ENCODE measurements at regions not wholly inside any gene's neighbourhood (a gene's known extent, or its start where the extent isn't known, plus 50 kb on each side); places are given as distances from the start of the nearest gene placed in this dataset.

DNA sequence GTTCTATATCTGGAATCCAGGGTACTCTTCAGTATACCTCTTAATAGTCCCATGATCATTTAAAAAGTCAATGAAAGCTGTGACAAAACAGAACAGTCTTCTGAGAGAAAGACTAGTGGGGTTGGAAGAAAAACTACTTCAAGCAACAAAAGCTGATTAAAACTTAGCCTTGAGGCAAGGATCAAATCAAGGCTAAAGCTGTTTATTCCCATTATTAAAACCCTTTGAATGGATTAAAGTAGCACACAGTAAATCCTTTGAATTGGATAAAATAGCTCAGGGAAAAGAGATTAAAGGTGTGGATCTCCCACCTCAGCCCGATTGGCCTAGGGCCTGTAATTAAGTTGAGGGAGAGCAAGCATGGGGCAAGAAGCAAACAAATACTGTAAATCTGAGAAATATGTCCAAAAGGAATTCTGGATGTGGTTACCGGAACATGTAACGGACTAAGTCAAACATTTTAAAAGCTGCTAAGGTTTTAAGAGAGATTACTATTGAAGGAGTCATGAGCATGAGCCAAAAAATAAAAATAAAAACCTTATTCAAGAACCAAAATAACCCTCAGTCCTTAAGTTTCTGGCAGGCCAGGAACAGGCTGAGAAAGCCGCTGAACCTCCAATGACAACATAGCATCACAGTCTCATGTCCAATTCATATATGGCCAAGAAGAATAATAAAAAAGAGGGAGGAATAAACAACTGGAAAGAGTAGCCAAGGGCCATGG lies 257.3 kb upstream of the NEIL3 start:
- Histone ChIP-seq H3K27ac (no peak overlapping the region), H3K4me3 (no peak overlapping the region), H3K4me1 (replicated peaks) (peaks cover 3% of the 10 kb centered on the region; the same call in 1 of the 2 replicates), H3K27me3 (replicated peaks) (no peaks in the 10 kb centered on the region), H3K36me3 (no peaks in the 10 kb centered on the region), H3K9me3 (replicated peaks) (no peaks in the 10 kb centered on the region)
- DNase-seq (ENCODE audit: low read depth in 1 of 2, low spot score in 2 of 2): no peak

DNA sequence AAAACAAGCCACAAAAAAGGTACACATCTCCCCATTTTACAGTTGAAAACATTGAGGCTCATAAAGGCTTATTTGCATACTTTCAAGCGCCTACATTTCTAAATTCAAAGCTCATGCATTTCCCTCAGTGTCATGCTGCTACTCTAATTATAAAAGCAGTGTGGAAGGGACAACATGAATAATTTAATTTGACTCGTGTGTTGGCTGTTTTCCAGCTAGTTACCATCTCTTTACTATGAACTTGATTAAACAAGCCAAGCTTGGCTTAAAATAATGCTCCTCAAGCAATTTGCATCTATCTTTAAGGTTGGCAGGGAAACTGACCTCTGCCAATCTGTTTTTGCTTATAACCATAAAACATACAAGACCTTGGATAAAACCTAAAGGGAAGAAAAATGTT lies 252.5 kb upstream of the NEIL3 start:
- Histone ChIP-seq H3K9me3 (replicated peaks) (no peaks in the 10 kb centered on the region), H3K4me1 (replicated peaks) (no peaks in the 10 kb centered on the region), H3K36me3 (no peaks in the 10 kb centered on the region), H3K4me3 (no peak overlapping the region), H3K27ac (no peak overlapping the region), H3K27me3 (replicated peaks) (no peaks in the 10 kb centered on the region)
- DNase-seq (ENCODE audit: low read depth in 1 of 2, low spot score in 2 of 2): no peak

DNA sequence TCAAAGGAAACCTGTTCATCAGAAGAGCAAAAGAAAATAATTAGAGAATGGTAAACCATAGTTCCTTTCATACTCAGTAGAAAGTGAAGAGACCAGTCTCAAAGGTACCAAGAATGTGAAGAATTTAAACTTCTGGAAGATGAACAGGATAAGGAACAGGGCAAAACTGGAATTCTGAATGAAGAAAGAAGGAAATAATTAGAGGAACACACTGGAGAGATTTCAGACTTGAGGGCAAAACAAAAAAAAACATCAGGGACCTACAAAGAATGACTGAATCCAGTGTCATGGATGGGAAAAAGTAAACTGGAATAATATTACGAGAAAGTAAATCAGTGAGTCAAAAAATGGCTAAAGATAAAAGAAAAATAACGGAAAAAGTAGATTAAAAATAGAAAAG lies 245.6 kb upstream of the NEIL3 start:
- Histone ChIP-seq H3K9me3 (replicated peaks) (no peaks in the 10 kb centered on the region), H3K4me1 (replicated peaks) (no peaks in the 10 kb centered on the region), H3K27ac (no peak overlapping the region), H3K4me3 (no peak overlapping the region), H3K36me3 (no peaks in the 10 kb centered on the region), H3K27me3 (replicated peaks) (no peaks in the 10 kb centered on the region)
- DNase-seq (ENCODE audit: low read depth in 1 of 2, low spot score in 2 of 2): no peak

DNA sequence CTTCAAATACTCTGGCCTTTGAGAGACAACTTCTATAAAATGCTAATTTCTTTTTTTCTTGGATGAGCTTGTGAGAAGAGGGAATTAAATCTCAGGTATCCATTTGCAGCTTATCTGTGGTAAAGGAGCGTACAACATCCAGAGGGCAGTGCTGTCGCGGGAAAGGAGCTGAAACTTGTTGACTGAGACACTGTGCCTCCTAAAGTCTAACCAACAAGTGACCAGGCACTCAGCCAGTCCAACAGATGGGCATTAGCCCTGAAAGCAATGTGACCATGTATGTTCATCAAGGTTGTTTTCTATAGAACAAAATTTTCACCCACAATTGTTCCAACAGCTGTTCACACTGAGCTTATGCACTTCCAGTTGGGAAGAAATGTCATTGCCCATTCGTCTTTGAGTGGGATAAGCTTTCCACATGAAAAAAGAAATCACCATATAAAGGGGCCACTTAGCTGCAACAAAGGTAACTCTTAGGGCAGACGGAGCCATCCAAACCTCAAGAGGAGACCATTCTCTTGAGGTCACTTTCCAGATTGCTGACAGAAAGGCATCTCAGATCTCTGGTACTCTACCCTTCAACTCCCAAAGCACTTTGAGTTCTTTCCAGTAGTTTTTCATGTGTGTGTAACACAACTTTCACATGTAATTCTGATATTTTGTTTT lies 244.8 kb upstream of the NEIL3 start:
- Histone ChIP-seq H3K4me3 (no peak overlapping the region), H3K27me3 (replicated peaks) (no peaks in the 10 kb centered on the region), H3K9me3 (replicated peaks) (no peaks in the 10 kb centered on the region), H3K4me1 (replicated peaks) (no peaks in the 10 kb centered on the region), H3K36me3 (no peaks in the 10 kb centered on the region), H3K27ac (no peak overlapping the region)
- no peak for DNase-seq (ENCODE audit: low read depth in 1 of 2, low spot score in 2 of 2)

- H3K27ac ChIP-seq: no peak overlapping the region
- no peak overlapping the region for H3K4me3 ChIP-seq
- H3K4me1 ChIP-seq (replicated peaks): no peaks in the 10 kb centered on the region
- DNase-seq (ENCODE audit: low read depth in 1 of 2, low spot score in 2 of 2): no peak
- H3K27me3 ChIP-seq (replicated peaks): no peaks in the 10 kb centered on the region
- no peaks in the 10 kb centered on the region for H3K36me3 ChIP-seq
- no peaks in the 10 kb centered on the region for H3K9me3 ChIP-seq (replicated peaks)
Measured at GRCh38 chr4:177066746-177067145, 242.9 kb upstream of the NEIL3 start.

GRCh38 chr4:177070533-177071058 lies 239.1 kb upstream of the NEIL3 start:
- Histone ChIP-seq H3K27ac (no peak overlapping the region), H3K9me3 (replicated peaks) (no peaks in the 10 kb centered on the region), H3K36me3 (no peaks in the 10 kb centered on the region), H3K4me3 (no peak overlapping the region), H3K27me3 (replicated peaks) (no peaks in the 10 kb centered on the region), H3K4me1 (replicated peaks) (no peaks in the 10 kb centered on the region)
- DNase-seq (ENCODE audit: low read depth in 1 of 2, low spot score in 2 of 2): no peak

DNA sequence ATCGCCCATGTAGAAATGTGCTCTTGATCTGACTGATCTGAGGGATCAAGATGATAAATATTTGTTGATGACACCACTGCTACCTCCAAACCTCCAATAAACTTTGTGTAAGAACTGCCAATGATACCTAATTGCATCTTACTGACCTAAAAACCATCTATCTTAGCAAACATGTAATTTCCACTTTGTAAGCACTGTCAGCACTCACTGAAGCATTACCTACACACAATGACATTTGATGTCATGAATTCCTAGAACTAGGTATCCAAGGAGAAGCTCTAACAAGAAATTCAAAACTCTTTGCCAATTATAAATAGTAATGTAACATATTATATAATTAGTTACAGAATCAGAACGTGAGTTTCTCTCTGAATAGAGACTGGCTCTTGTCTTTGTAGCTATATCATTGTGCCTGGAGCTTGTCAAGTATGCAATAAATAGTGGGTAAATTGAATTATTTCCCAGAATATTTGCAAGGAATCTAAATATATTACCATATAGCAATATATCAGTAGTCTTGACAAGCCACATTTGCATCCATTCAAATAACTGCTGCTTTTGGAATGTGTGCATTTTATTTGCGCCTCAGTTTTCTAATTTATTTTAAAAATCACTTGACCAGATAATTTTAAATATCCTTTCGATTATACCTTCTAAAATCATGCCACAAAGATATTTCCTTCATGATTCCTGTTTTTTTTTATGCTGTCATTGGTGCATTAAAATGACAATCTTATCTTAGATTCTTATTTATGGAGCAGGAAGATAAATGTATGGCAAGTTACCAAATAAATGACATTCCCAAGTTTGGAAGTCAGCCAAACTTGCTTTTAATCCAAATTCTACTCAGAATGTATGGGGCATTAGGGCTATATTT lies 232.3 kb upstream of the NEIL3 start:
- no peak overlapping the region for H3K4me3 ChIP-seq
- H3K27ac ChIP-seq: no peak overlapping the region
- no peaks in the 10 kb centered on the region for H3K9me3 ChIP-seq (replicated peaks)
- no peaks in the 10 kb centered on the region for H3K27me3 ChIP-seq (replicated peaks)
- DNase-seq (ENCODE audit: low read depth in 1 of 2, low spot score in 2 of 2): no peak
- H3K36me3 ChIP-seq: no peaks in the 10 kb centered on the region
- no peaks in the 10 kb centered on the region for H3K4me1 ChIP-seq (replicated peaks)

GRCh38 chr4:177079327-177079726 lies 230.3 kb upstream of the NEIL3 start:
- Histone ChIP-seq H3K27ac (no peak overlapping the region), H3K4me3 (no peak overlapping the region), H3K36me3 (no peaks in the 10 kb centered on the region), H3K9me3 (replicated peaks) (no peaks in the 10 kb centered on the region), H3K4me1 (replicated peaks) (no peaks in the 10 kb centered on the region), H3K27me3 (replicated peaks) (no peaks in the 10 kb centered on the region)
- DNase-seq (ENCODE audit: low read depth in 1 of 2, low spot score in 2 of 2): peak in 1 of 2 experiments; percentile 4

- Histone ChIP-seq H3K4me3 (no peak overlapping the region), H3K36me3 (no peaks in the 10 kb centered on the region), H3K9me3 (replicated peaks) (no peaks in the 10 kb centered on the region), H3K4me1 (replicated peaks) (no peaks in the 10 kb centered on the region), H3K27me3 (replicated peaks) (no peaks in the 10 kb centered on the region), H3K27ac (no peak overlapping the region)
- no peak for DNase-seq (ENCODE audit: low read depth in 1 of 2, low spot score in 2 of 2)
Measured at GRCh38 chr4:177080388-177080787, 229.3 kb upstream of the NEIL3 start.

- no peak overlapping the region for H3K27ac ChIP-seq
- DNase-seq (ENCODE audit: low read depth in 1 of 2, low spot score in 2 of 2): no peak
- H3K9me3 ChIP-seq (replicated peaks): no peaks in the 10 kb centered on the region
- no peaks in the 10 kb centered on the region for H3K4me1 ChIP-seq (replicated peaks)
- H3K4me3 ChIP-seq: no peak overlapping the region
- no peaks in the 10 kb centered on the region for H3K27me3 ChIP-seq (replicated peaks)
- no peaks in the 10 kb centered on the region for H3K36me3 ChIP-seq
Measured at GRCh38 chr4:177087060-177087459, 222.6 kb upstream of the NEIL3 start.

DNA sequence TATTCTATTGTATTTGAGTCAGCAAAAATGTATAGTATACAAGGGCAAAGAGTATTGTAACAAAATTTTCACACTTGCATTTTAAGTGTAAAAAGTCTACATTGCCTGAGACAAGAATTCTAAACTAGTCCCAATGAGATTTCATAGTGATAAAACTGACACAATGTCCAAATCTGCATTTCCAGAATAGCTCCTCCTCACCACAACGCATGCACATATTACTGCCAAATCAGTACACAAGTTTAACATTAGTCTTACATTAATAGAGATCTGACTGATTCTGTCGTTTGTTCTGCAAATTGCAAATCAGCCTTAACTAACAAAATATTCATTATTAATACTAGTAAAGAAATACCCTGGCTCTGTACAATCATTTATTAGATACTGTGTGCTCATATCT lies 222.2 kb upstream of the NEIL3 start:
- no peak overlapping the region for H3K4me3 ChIP-seq
- H3K4me1 ChIP-seq (replicated peaks): no peaks in the 10 kb centered on the region
- H3K9me3 ChIP-seq (replicated peaks): no peaks in the 10 kb centered on the region
- H3K27ac ChIP-seq: no peak overlapping the region
- no peaks in the 10 kb centered on the region for H3K27me3 ChIP-seq (replicated peaks)
- no peaks in the 10 kb centered on the region for H3K36me3 ChIP-seq
- no peak for DNase-seq (ENCODE audit: low read depth in 1 of 2, low spot score in 2 of 2)

DNA sequence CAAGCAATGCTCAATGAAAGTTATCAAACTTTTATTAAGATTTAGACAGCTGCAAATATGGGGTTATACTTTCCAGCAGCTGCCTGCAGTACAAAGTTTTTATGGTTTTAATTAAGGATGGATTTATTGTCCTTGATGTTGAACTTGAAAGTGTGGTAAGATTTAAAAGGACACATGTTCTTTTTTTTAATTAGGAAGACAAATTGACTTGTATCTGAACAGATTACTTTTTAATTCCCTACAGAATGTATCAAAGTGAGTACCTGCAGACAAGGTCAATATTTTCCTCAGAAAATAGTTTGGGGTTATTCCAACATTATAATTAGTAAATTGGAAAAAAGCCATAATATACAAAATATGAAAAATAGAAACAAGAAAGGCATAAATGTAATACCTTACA lies 218.2 kb upstream of the NEIL3 start:
- no peaks in the 10 kb centered on the region for H3K27me3 ChIP-seq (replicated peaks)
- H3K36me3 ChIP-seq: no peaks in the 10 kb centered on the region
- no peak overlapping the region for H3K27ac ChIP-seq
- H3K4me1 ChIP-seq (replicated peaks): peaks cover 6% of the 10 kb centered on the region; the same call in 1 of the 2 replicates
- no peaks in the 10 kb centered on the region for H3K9me3 ChIP-seq (replicated peaks)
- no peak overlapping the region for H3K4me3 ChIP-seq
- no peak for DNase-seq (ENCODE audit: low read depth in 1 of 2, low spot score in 2 of 2)

DNA sequence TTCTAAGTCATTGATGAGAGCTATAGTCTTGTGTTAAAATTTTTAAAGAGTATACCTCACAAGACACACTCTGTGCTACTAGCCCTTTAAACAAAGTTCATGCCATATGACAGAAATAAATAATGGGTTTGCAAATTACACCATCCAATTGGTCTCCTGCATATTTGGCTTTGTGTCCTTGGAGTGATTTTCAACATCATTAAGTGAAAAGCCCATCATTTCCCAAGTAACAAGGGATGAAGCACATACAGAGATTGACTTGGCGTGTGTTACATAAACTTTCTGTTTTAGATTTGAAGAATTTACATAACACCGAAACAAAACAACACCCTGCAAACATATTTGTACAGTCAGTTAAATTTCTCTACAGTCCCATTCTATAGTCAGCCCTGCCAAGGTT lies 216.9 kb upstream of the NEIL3 start:
- Histone ChIP-seq H3K27ac (no peak overlapping the region), H3K27me3 (replicated peaks) (no peaks in the 10 kb centered on the region), H3K9me3 (replicated peaks) (no peaks in the 10 kb centered on the region), H3K36me3 (no peaks in the 10 kb centered on the region), H3K4me1 (replicated peaks) (peaks cover 6% of the 10 kb centered on the region; the same call in 1 of the 2 replicates), H3K4me3 (no peak overlapping the region)
- DNase-seq (ENCODE audit: low read depth in 1 of 2, low spot score in 2 of 2): no peak

DNA sequence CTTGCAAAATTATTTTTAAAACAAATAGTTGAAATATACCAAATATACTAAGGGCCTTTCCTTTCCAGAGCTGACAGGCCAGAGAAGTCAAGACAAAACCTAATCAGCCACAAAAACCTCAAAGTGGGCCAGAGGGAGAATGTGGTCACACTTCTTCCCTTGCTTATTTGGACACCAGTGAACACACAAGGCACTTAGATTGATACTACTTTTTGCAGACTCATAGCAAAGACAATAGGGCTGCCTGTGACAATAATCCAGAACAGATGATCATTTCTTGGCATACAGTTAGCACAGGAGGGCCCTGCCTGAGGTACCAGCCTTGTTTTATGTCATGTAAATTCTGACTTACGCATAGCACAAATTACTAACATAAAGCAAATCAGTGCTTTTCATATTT lies 215.7 kb upstream of the NEIL3 start:
- no peaks in the 10 kb centered on the region for H3K27me3 ChIP-seq (replicated peaks)
- peaks cover 6% of the 10 kb centered on the region; the same call in 1 of the 2 replicates for H3K4me1 ChIP-seq (replicated peaks)
- DNase-seq (ENCODE audit: low read depth in 1 of 2, low spot score in 2 of 2): no peak
- peak overlapping the region; percentile 39 for H3K27ac ChIP-seq
- no peaks in the 10 kb centered on the region for H3K36me3 ChIP-seq
- H3K4me3 ChIP-seq: no peak overlapping the region
- no peaks in the 10 kb centered on the region for H3K9me3 ChIP-seq (replicated peaks)

Data from SJSA1 (cell line).